Kasumi-1 (cell line): ENCODE measurements at regions not wholly inside any gene's neighbourhood (a gene's known extent, or its start where the extent isn't known, plus 50 kb on each side); places are given as distances from the start of the nearest gene placed in this dataset.
"Not testable (repeated sequence)": the region's sequence is repeated elsewhere in the genome, so short reads cannot be mapped to it uniquely, and the experiment has no call there.

ENCODE experiments used
- DNase-seq, 2 experiments: peaks; one replicate each; lab custom pipeline; 2025; lab: John Stamatoyannopoulos, UW

- no peak for DNase-seq
These were observed 54.9 kb upstream of the ZBTB18 start for GRCh38 chr1:243996223-243996622.

- no peak for DNase-seq
These were observed 59.4 kb upstream of the ZBTB18 start for GRCh38 chr1:243991650-243992049.

- DNase-seq: no peak
These were observed 66.3 kb upstream of the ZBTB18 start for GRCh38 chr1:243984788-243985187.

- no peak for DNase-seq
These were observed 68.5 kb upstream of the ZBTB18 start for GRCh38 chr1:243982447-243983018.

GRCh38 chr1:243980471-243980870 lies 70.6 kb upstream of the ZBTB18 start:
- no peak for DNase-seq

GRCh38 chr1:243980071-243980470 lies 71.0 kb upstream of the ZBTB18 start:
- DNase-seq: no peak

GRCh38 chr1:243979396-243979795 lies 71.7 kb upstream of the ZBTB18 start:
- DNase-seq: no peak

- no peak for DNase-seq
These were observed 74.0 kb upstream of the ZBTB18 start for GRCh38 chr1:243977094-243977493.

GRCh38 chr1:243974451-243975292 lies 76.4 kb upstream of the ZBTB18 start:
- no peak for DNase-seq

- no peak for DNase-seq
These were observed 77.9 kb upstream of the ZBTB18 start for GRCh38 chr1:243973169-243973568.

- DNase-seq: no peak
These were observed 81.0 kb upstream of the ZBTB18 start for GRCh38 chr1:243970077-243970476.

GRCh38 chr1:243968413-243968812 lies 82.7 kb upstream of the ZBTB18 start:
- no peak for DNase-seq

- no peak for DNase-seq
These were observed 86.2 kb upstream of the ZBTB18 start for GRCh38 chr1:243964915-243965314.

GRCh38 chr1:243963571-243963970 lies 87.5 kb upstream of the ZBTB18 start:
- no peak for DNase-seq

- DNase-seq: no peak
These were observed 88.5 kb upstream of the ZBTB18 start for GRCh38 chr1:243962541-243962940.

GRCh38 chr1:243959998-243960397 lies 91.1 kb upstream of the ZBTB18 start:
- DNase-seq: no peak

GRCh38 chr1:243957141-243957540 lies 93.9 kb upstream of the ZBTB18 start:
- no peak for DNase-seq

- no peak for DNase-seq
These were observed 94.6 kb upstream of the ZBTB18 start for GRCh38 chr1:243956450-243956849.

GRCh38 chr1:243951207-243951606 lies 99.9 kb upstream of the ZBTB18 start:
- DNase-seq: not testable (repeated sequence)

GRCh38 chr1:243950166-243950565 lies 100.1 kb upstream of the AKT3 start:
- no peak for DNase-seq

GRCh38 chr1:243946946-243947345 lies 96.9 kb upstream of the AKT3 start:
- peak in 1 of 2 experiments; percentile 23 for DNase-seq

GRCh38 chr1:243946253-243946652 lies 96.2 kb upstream of the AKT3 start:
- no peak for DNase-seq

- no peak for DNase-seq
These were observed 95.7 kb upstream of the AKT3 start for GRCh38 chr1:243945727-243946126.
